ENCODE measurements at regions not wholly inside any gene's neighbourhood (a gene's known extent, or its start where the extent isn't known, plus 50 kb on each side); places are given as distances from the start of the nearest gene placed in this dataset.

DNA sequence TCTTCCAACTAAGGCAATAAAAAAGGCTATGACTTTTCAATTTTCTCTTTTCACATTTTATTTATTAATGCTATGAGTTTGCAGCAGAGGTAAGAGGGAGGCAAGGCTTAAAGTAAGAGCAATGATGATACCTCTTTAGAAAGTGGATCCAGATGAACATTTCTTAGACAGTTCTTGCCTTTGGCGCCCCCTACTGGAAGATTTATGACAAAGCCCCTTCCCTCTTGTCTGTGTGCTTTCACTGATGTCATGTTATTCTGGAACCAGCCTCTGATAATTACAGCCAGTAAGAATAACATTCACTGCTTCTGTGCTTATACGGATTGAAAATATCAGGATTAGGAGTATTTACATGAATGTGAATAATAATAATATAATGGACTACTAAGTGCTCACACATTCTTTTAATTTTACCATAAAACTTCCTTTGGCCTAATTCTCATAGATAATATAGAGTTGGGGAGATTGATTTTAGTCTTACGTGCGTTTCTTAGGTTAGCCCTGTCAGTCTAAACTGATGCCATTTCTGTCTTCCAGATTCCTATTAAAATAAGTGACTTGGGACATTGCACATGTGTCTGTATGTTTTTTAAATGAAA lies 1929.9 kb upstream of the SEL1L start:
- TF ChIP-seq, protein P1, sequence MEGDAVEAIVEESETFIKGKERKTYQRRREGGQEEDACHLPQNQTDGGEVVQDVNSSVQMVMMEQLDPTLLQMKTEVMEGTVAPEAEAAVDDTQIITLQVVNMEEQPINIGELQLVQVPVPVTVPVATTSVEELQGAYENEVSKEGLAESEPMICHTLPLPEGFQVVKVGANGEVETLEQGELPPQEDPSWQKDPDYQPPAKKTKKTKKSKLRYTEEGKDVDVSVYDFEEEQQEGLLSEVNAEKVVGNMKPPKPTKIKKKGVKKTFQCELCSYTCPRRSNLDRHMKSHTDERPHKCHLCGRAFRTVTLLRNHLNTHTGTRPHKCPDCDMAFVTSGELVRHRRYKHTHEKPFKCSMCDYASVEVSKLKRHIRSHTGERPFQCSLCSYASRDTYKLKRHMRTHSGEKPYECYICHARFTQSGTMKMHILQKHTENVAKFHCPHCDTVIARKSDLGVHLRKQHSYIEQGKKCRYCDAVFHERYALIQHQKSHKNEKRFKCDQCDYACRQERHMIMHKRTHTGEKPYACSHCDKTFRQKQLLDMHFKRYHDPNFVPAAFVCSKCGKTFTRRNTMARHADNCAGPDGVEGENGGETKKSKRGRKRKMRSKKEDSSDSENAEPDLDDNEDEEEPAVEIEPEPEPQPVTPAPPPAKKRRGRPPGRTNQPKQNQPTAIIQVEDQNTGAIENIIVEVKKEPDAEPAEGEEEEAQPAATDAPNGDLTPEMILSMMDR (IDR thresholded peaks at IDR 0.05) = no peak
- TF ChIP-seq POLR2A (IDR thresholded peaks at IDR 0.05) = no peak
